ENCODE measurements at regions not wholly inside any gene's neighbourhood (a gene's known extent, or its start where the extent isn't known, plus 50 kb on each side); places are given as distances from the start of the nearest gene placed in this dataset.

DNA sequence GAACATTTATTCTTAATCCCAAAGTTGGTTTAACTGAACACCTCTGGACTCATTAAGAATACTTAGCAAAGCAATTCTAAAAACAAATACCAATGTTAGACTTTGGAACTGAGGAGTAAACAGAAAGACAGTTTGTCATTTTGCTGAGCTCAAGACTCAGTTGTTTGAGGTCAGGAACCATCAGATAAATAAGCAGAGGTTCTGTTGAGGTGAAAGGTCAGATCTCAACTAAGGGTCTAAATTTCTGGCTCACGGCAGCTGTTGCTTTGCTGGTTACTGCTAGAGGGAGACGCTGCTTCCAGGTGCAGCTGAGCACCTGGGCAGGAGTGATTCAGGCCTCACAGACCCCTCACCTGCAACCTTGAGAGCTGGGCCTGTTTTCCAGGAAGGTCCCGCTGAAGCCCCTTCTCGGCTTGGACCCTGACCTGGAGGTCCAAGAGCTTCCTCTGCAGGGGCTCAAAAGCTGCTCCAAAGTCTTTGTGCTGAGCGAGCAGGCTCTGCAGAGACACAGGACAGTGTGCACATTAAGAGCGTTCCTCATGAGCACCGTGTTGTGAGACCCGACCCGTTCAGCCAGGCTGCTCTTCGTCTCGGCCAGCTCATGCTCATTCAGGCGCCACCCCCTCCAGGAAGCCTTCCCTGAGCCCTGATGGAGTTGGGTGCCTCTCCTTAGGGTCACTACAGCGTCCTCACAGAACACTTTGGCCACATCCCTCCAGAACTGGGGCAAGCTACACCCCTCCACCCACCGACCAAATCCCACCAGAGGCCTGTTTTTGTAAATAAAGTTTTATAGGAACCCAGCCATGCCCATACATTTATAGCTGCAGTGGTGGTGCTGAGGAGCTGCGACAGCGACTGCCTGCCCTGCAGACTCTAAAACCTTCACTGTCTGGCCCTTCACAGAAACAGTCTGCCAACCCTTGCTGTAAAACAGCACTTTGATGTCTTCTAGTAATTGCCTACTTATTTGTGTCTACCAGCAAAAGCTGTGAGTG, 72.0 kb downstream of the SYNE3 start:
- no peak for TF ChIP-seq EZH2phosphoT487 (conservative IDR thresholded peaks at IDR 0.05; ENCODE audit: low read length)
- TF ChIP-seq, protein P1, sequence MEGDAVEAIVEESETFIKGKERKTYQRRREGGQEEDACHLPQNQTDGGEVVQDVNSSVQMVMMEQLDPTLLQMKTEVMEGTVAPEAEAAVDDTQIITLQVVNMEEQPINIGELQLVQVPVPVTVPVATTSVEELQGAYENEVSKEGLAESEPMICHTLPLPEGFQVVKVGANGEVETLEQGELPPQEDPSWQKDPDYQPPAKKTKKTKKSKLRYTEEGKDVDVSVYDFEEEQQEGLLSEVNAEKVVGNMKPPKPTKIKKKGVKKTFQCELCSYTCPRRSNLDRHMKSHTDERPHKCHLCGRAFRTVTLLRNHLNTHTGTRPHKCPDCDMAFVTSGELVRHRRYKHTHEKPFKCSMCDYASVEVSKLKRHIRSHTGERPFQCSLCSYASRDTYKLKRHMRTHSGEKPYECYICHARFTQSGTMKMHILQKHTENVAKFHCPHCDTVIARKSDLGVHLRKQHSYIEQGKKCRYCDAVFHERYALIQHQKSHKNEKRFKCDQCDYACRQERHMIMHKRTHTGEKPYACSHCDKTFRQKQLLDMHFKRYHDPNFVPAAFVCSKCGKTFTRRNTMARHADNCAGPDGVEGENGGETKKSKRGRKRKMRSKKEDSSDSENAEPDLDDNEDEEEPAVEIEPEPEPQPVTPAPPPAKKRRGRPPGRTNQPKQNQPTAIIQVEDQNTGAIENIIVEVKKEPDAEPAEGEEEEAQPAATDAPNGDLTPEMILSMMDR (IDR thresholded peaks at IDR 0.05; ENCODE audit: insufficient read depth, low read length, poor library complexity, severe bottlenecking) = no peak
- Histone ChIP-seq H3K4me3 (ENCODE audit: insufficient read depth, low read length, poor library complexity, severe bottlenecking) (no peak overlapping the region), H2AFZ (ENCODE audit: low read depth, low read length, severe bottlenecking) (no peak overlapping the region), H3K36me3 (ENCODE audit: low read length) (no peaks in the 10 kb centered on the region), H3F3A (ENCODE audit: insufficient read depth) (no peaks in the 10 kb centered on the region), H3K4me2 (ENCODE audit: low read depth, low read length, poor library complexity, severe bottlenecking) (no peak overlapping the region), H3K27me3 (ENCODE audit: low read length) (no peaks in the 10 kb centered on the region), H3K9me2 (replicated peaks; ENCODE audit: insufficient read depth, low read length) (no peaks in the 10 kb centered on the region), H3K79me2 (ENCODE audit: insufficient read depth, low read length) (no peaks in the 10 kb centered on the region), H3K9ac (ENCODE audit: low read length) (no peak overlapping the region), H3K9me3 (ENCODE audit: insufficient read depth, low read length) (no peaks in the 10 kb centered on the region), H4K20me1 (ENCODE audit: low read depth, low read length) (no peaks in the 10 kb centered on the region), H3K27ac (ENCODE audit: low read depth, low read length) (no peak overlapping the region)

DNA sequence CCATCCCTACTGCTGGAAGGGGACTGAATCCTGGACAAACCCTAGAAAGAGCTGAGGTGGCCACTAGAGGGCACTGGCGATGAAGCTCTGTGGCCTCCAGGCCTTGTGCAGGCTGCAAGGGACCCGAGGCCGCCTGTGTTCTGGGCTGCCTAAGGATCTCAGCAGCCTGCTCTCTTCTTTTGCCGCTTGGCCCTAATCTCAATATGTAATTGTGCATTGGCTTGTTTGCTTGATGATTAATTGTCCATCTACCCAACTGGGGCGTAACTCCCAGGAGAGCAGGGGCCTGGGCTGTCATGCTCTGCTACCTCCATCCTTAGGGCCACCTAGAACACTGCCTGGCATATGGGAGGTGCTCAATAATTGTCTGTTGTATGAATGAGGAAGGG, 73.8 kb downstream of the SYNE3 start:
- Histone ChIP-seq H3F3A (ENCODE audit: insufficient read depth) (no peaks in the 10 kb centered on the region), H3K9ac (ENCODE audit: low read length) (no peak overlapping the region), H3K9me2 (replicated peaks; ENCODE audit: insufficient read depth, low read length) (no peaks in the 10 kb centered on the region), H3K4me2 (ENCODE audit: low read depth, low read length, poor library complexity, severe bottlenecking) (no peak overlapping the region), H3K9me3 (ENCODE audit: insufficient read depth, low read length) (no peaks in the 10 kb centered on the region), H4K20me1 (ENCODE audit: low read depth, low read length) (no peaks in the 10 kb centered on the region), H2AFZ (ENCODE audit: low read depth, low read length, severe bottlenecking) (no peak overlapping the region), H3K79me2 (ENCODE audit: insufficient read depth, low read length) (no peaks in the 10 kb centered on the region), H3K27me3 (ENCODE audit: low read length) (no peaks in the 10 kb centered on the region), H3K4me3 (ENCODE audit: insufficient read depth, low read length, poor library complexity, severe bottlenecking) (no peak overlapping the region), H3K27ac (ENCODE audit: low read depth, low read length) (no peak overlapping the region), H3K36me3 (ENCODE audit: low read length) (no peaks in the 10 kb centered on the region)
- TF ChIP-seq, protein P1 (IDR thresholded peaks at IDR 0.05; ENCODE audit: insufficient read depth, low read length, poor library complexity, severe bottlenecking) = peak; percentile 77
- no peak for TF ChIP-seq EZH2phosphoT487 (conservative IDR thresholded peaks at IDR 0.05; ENCODE audit: low read length)

DNA sequence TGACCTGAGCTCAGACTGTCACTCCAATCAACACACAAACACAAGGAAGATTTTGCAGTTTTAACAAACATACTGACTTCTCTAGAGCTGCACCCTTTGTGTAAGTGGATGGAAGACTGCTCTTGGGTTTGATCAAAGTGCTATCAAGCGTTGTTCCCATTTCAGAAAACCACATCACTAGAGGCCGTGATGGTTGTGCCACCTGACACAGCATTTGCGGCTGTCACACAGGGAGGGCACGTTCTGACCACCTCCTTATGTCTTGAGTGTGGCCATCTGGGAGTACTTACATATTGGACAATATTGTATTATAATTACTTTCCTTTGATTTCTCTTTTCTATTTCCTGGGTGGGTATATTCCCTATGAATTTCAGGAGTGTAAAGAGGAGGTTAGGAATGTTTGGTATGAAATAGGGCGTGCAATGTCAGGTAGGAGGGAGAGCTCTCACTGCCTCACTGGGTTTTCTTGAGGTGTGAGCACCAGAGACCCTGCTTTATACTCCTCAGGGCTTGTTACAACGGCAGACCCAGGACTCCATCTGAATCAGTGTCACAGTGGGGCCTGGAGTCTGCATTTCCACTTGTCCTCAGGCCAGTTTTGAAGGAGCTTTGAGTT, 74.3 kb downstream of the SYNE3 start:
- no peak overlapping the region for H3K27ac ChIP-seq (ENCODE audit: low read depth, low read length)
- H3K79me2 ChIP-seq (ENCODE audit: insufficient read depth, low read length) = no peaks in the 10 kb centered on the region
- H2AFZ ChIP-seq (ENCODE audit: low read depth, low read length, severe bottlenecking) = no peak overlapping the region
- TF ChIP-seq EZH2phosphoT487 (conservative IDR thresholded peaks at IDR 0.05; ENCODE audit: low read length) = no peak
- TF ChIP-seq, protein P1 (IDR thresholded peaks at IDR 0.05; ENCODE audit: insufficient read depth, low read length, poor library complexity, severe bottlenecking) = no peak
- no peaks in the 10 kb centered on the region for H3K9me2 ChIP-seq (replicated peaks; ENCODE audit: insufficient read depth, low read length)
- H3K9me3 ChIP-seq (ENCODE audit: insufficient read depth, low read length) = no peaks in the 10 kb centered on the region
- no peaks in the 10 kb centered on the region for H4K20me1 ChIP-seq (ENCODE audit: low read depth, low read length)
- H3K4me2 ChIP-seq (ENCODE audit: low read depth, low read length, poor library complexity, severe bottlenecking) = no peak overlapping the region
- H3K36me3 ChIP-seq (ENCODE audit: low read length) = no peaks in the 10 kb centered on the region
- H3K27me3 ChIP-seq (ENCODE audit: low read length) = no peaks in the 10 kb centered on the region
- H3K9ac ChIP-seq (ENCODE audit: low read length) = no peak overlapping the region
- no peak overlapping the region for H3K4me3 ChIP-seq (ENCODE audit: insufficient read depth, low read length, poor library complexity, severe bottlenecking)
- H3F3A ChIP-seq (ENCODE audit: insufficient read depth) = no peaks in the 10 kb centered on the region
